ENCODE measurements at regions not wholly inside any gene's neighbourhood (a gene's known extent, or its start where the extent isn't known, plus 50 kb on each side); places are given as distances from the start of the nearest gene placed in this dataset.

DNA sequence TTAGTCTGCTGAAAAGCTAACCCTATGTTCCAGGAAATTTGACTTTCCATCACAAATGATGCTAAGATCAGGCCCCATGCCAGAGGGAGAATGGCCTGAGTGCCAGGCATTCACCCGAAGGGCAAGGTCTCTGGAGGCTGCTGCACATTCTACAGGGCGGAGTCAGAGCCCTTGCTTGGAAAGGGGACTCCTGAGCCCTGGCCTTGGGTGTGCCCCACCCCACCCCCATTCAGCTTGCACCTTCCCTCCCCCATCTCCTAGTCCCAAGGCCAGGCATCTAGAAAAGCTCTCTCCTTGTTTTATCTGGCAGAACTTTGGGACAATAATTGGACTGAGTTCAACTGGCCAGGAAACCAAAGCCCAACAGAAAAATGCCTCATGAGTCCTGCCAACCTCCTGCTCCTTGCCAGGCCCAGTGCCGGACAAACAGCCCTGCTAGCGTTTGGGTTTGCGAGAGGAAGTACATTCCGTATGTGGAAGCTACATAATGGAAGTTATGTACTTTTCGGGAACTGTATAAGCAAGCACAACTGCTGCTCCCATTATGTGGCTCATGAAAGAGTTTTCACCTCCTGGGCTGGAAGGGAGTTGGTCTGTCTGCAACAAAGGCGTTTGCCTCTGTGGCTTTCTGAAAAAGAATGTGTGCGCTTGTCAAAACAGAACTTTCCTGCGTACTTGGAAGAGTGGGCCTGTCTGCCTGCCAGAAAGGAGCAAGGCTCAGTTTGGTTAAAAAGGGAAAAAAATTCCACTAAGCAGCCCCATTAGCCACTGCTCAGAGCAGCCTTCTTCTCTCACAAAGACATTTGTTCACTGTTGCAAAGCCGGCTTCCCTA, 321.5 kb upstream of the CTNNB1 start:
- Histone ChIP-seq H4K20me1 (ENCODE audit: insufficient read depth, low read length) (no peaks in the 10 kb centered on the region), H3K9me3 (ENCODE audit: low read depth, low read length) (no peaks in the 10 kb centered on the region), H3K27ac (ENCODE audit: low read depth, low read length) (peak overlapping the region; percentile 62), H3K4me1 (ENCODE audit: insufficient read depth, low read length) (peaks cover 20% of the 10 kb centered on the region), H3K4me2 (ENCODE audit: insufficient read depth, low read length) (peak overlapping the region; percentile 75), H3K4me3 (ENCODE audit: insufficient read depth, low read length) (peak overlapping the region; percentile 40), H3K36me3 (ENCODE audit: insufficient read depth, low read length) (no peaks in the 10 kb centered on the region), H3K27me3 (ENCODE audit: insufficient read depth, low read length) (no peaks in the 10 kb centered on the region), H2AFZ (ENCODE audit: low read length) (peak overlapping the region; percentile 75), H3K79me2 (ENCODE audit: insufficient read depth, low read length) (no peaks in the 10 kb centered on the region)
- TF ChIP-seq, protein P1, sequence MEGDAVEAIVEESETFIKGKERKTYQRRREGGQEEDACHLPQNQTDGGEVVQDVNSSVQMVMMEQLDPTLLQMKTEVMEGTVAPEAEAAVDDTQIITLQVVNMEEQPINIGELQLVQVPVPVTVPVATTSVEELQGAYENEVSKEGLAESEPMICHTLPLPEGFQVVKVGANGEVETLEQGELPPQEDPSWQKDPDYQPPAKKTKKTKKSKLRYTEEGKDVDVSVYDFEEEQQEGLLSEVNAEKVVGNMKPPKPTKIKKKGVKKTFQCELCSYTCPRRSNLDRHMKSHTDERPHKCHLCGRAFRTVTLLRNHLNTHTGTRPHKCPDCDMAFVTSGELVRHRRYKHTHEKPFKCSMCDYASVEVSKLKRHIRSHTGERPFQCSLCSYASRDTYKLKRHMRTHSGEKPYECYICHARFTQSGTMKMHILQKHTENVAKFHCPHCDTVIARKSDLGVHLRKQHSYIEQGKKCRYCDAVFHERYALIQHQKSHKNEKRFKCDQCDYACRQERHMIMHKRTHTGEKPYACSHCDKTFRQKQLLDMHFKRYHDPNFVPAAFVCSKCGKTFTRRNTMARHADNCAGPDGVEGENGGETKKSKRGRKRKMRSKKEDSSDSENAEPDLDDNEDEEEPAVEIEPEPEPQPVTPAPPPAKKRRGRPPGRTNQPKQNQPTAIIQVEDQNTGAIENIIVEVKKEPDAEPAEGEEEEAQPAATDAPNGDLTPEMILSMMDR (IDR thresholded peaks at IDR 0.05; ENCODE audit: extremely low read depth, low read depth, low read length): no peak
- DNase-seq (ENCODE audit: insufficient read length, low spot score, missing footprints): peak; percentile 72

DNA sequence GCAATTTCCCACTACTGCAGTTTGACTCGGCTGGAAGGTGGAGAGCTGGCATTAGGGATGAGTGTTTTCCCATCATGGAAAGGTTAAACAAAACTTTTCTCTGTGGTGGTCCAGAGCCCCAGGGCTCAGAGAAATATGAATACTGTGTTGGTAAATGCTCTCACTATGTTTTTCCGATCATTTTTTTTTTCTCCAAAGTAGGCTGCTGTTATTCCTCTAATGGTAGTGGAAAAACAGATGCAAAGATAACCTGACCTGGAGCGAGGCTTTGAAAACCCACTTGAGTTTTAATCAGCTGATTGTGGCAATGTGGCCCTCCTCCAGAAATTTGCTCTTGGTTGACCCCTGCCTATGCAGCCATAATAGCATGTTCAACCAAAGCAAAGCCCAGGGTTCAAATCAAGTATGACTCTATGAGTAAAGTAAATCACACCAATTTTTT, 320.8 kb upstream of the CTNNB1 start:
- Histone ChIP-seq H3K9me3 (ENCODE audit: low read depth, low read length) (no peaks in the 10 kb centered on the region), H3K27me3 (ENCODE audit: insufficient read depth, low read length) (no peaks in the 10 kb centered on the region), H3K36me3 (ENCODE audit: insufficient read depth, low read length) (no peaks in the 10 kb centered on the region), H3K4me1 (ENCODE audit: insufficient read depth, low read length) (peaks cover 20% of the 10 kb centered on the region), H3K4me3 (ENCODE audit: insufficient read depth, low read length) (peak overlapping the region; percentile 40), H3K4me2 (ENCODE audit: insufficient read depth, low read length) (peak overlapping the region; percentile 75), H3K79me2 (ENCODE audit: insufficient read depth, low read length) (no peaks in the 10 kb centered on the region), H2AFZ (ENCODE audit: low read length) (peak overlapping the region; percentile 75), H4K20me1 (ENCODE audit: insufficient read depth, low read length) (no peaks in the 10 kb centered on the region), H3K27ac (ENCODE audit: low read depth, low read length) (peak overlapping the region; percentile 62)
- TF ChIP-seq, protein P1 (IDR thresholded peaks at IDR 0.05; ENCODE audit: extremely low read depth, low read depth, low read length): no peak
- DNase-seq (ENCODE audit: insufficient read length, low spot score, missing footprints): no peak

DNA sequence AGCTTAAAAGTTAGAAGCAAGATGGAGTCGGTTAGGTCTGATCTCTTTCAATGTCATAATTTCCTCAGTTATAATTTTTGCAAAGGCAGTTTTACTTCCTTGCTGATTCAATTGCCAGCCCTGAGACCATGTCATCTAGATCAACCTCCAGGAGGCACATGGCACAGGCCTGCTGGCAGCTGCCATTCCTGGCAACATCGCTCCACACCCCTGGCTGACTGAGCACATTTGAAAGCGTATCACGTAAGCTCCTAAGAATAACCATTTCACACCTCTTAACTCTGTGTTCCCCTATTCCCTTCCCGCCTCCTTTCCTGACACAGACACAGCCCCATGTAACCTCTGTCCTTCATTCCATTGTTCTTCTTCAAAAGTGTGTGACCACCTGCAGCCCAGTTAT, 313.9 kb upstream of the CTNNB1 start:
- H3K4me1 ChIP-seq (ENCODE audit: insufficient read depth, low read length): no peaks in the 10 kb centered on the region
- no peak overlapping the region for H3K27ac ChIP-seq (ENCODE audit: low read depth, low read length)
- H3K27me3 ChIP-seq (ENCODE audit: insufficient read depth, low read length): no peaks in the 10 kb centered on the region
- TF ChIP-seq, protein P1 (IDR thresholded peaks at IDR 0.05; ENCODE audit: extremely low read depth, low read depth, low read length): no peak
- no peak overlapping the region for H3K4me2 ChIP-seq (ENCODE audit: insufficient read depth, low read length)
- H3K4me3 ChIP-seq (ENCODE audit: insufficient read depth, low read length): no peak overlapping the region
- DNase-seq (ENCODE audit: insufficient read length, low spot score, missing footprints): no peak
- H3K79me2 ChIP-seq (ENCODE audit: insufficient read depth, low read length): no peaks in the 10 kb centered on the region
- no peaks in the 10 kb centered on the region for H3K36me3 ChIP-seq (ENCODE audit: insufficient read depth, low read length)
- H4K20me1 ChIP-seq (ENCODE audit: insufficient read depth, low read length): no peaks in the 10 kb centered on the region
- H2AFZ ChIP-seq (ENCODE audit: low read length): no peak overlapping the region
- H3K9me3 ChIP-seq (ENCODE audit: low read depth, low read length): no peaks in the 10 kb centered on the region

DNA sequence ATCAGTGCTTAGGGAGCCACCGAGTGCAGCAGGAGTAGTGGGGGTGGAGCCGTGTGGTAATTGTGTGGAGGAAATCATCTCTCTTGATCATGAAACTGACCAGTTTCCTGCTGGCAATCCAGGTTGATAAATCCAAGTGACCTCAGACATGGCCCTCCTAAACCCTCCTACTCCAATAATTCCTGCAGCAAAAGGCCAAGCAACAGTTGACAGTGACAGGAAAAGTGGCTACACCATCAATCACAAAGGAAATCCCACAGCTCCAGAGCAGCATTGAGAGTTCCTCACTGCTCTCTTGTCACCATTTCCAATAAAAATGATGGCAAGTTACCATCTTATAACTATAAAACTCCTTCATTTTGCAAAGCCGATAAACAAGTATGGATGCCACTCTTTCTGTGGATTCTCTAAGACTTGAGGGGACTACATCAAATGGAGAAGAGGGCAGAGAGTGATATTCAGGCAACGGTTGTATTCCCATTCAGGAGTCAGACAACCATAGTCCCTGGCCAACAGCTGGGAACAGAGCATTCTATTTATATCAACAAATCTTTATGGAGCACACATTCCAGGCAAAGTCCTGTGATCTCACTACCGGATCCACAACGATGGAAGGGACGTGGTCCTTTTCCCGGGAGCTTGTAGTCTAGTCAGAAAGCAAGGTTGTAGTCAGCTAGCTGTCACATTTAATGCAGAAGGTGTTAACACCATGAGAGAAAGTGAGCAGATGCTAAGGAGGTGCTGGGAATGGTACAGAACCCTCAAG, 312.5 kb upstream of the CTNNB1 start:
- Histone ChIP-seq H3K27me3 (ENCODE audit: insufficient read depth, low read length) (no peaks in the 10 kb centered on the region), H3K4me1 (ENCODE audit: insufficient read depth, low read length) (no peaks in the 10 kb centered on the region), H3K4me3 (ENCODE audit: insufficient read depth, low read length) (no peak overlapping the region), H2AFZ (ENCODE audit: low read length) (no peak overlapping the region), H3K36me3 (ENCODE audit: insufficient read depth, low read length) (no peaks in the 10 kb centered on the region), H3K79me2 (ENCODE audit: insufficient read depth, low read length) (no peaks in the 10 kb centered on the region), H4K20me1 (ENCODE audit: insufficient read depth, low read length) (no peaks in the 10 kb centered on the region), H3K9me3 (ENCODE audit: low read depth, low read length) (no peaks in the 10 kb centered on the region), H3K4me2 (ENCODE audit: insufficient read depth, low read length) (no peak overlapping the region), H3K27ac (ENCODE audit: low read depth, low read length) (no peak overlapping the region)
- TF ChIP-seq, protein P1 (IDR thresholded peaks at IDR 0.05; ENCODE audit: extremely low read depth, low read depth, low read length): no peak
- no peak for DNase-seq (ENCODE audit: insufficient read length, low spot score, missing footprints)
